GM23248 (cell line): ENCODE measurements at regions not wholly inside any gene's neighbourhood (a gene's known extent, or its start where the extent isn't known, plus 50 kb on each side); places are given as distances from the start of the nearest gene placed in this dataset.

ENCODE experiments used
- EZH2 ChIP-seq: fragments of 200-600 bp; sonication (generic); IDR thresholded peaks from 2 replicates; pipeline ENCODE4 v1.6.1; 2018; ENCODE audit warnings: antibody characterized with exemption, mild to moderate bottlenecking; ENCODE audit not compliant: insufficient read depth, poor library complexity, severe bottlenecking
- EZH2phosphoT487 ChIP-seq: fragments of 200-600 bp; sonication (generic); IDR thresholded peaks from 2 replicates; pipeline ENCODE4 v1.6.1; 2018; ENCODE audit warnings: antibody characterized with exemption, moderate library complexity, mild to moderate bottlenecking, low read depth; ENCODE audit not compliant: insufficient read depth

DNA sequence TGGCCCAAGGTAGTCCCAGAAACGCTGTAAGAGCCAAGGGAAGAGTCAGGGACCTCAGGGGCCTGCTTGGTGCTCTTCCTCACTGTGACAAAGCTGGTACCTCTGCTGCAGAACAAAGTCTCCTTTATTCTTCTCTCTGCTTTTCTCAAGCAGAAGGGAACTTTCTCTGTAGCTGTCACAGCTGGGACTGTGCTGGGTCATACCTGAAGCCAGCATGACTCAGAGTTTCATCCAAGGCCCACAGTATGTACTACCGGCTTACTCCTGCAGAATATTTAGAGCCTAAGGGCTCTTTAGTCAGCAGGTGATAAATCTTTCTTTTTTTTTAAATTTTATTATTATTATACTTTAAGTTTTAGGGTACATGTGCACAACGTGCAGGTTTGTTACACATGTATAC is 183.2 kb downstream of the TINAG start:
- no peak for TF ChIP-seq EZH2phosphoT487
- TF ChIP-seq EZH2, result no peak
